Stimulated activated CD4-positive, alpha-beta T cell treated with anti-CD3 and anti-CD28 coated beads, Interleukin-1b, Interleukin-23, amount 100 ng/mL, for 24 hours (primary cell): ENCODE measurements at regions not wholly inside any gene's neighbourhood (a gene's known extent, or its start where the extent isn't known, plus 50 kb on each side); places are given as distances from the start of the nearest gene placed in this dataset.
"Not testable (repeated sequence)": the region's sequence is repeated elsewhere in the genome, so short reads cannot be mapped to it uniquely, and the experiment has no call there.

ENCODE experiments used
- DNase-seq, 4 experiments: peaks; one replicate each; pipeline ENCODE4 v3.0.0-alpha.2; 2020; ENCODE audit warnings: low read depth in 4 of 4, low spot score in 1 of 4

- DNase-seq = no peak
Measured at GRCh38 chr7:65453341-65454030, 79.8 kb downstream of the ZNF92 start.

GRCh38 chr7:65454469-65454868, 80.8 kb downstream of the ZNF92 start:
- DNase-seq = no peak

DNA sequence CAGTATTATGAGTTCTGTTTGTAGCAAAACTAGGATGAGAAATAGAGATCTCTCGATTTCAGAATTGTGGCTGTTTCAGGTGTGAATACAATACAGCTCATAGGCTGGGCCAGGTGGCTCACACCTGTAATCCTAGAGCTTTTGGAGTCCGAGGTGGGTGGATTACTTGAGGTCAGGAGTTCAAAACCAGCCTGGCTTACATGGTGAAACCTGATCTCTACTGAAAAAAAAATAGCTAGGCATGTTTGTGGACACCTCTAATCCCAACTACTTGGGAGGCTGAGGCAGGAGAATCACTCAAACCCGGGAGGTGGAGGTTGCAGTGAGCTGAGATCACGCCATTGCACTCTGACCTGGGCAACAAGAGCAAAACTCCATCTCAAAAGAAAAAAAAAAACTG, 81.4 kb downstream of the ZNF92 start:
- not testable (repeated sequence) for DNase-seq

DNA sequence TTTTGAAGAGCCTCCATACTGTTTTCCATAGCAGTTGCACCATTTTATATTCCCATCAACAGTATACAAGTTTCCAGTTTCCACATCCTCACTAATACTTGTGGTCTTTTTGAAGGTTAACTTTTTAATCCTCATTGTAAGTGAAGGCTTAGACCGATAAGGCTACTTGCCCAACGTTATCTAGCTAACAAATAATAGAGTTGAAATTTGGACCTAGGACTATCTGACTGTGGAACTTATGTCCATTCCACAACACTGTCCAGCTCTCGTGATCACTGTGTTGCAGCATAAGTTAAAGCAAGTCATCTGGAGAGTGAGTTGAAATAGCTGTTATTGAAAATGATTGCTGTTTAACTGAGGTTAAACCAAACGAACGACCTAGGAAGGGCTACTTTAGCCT, 84.0 kb downstream of the ZNF92 start:
- DNase-seq = no peak

GRCh38 chr7:65459438-65459837, 85.8 kb downstream of the ZNF92 start:
- DNase-seq = no peak

- DNase-seq = no peak
Measured at GRCh38 chr7:65462148-65462716, 88.6 kb downstream of the ZNF92 start.

- no peak for DNase-seq
Measured at GRCh38 chr7:65463184-65463583, 89.5 kb downstream of the ZNF92 start.

GRCh38 chr7:65469919-65470558, 96.4 kb downstream of the ZNF92 start:
- not testable (repeated sequence) for DNase-seq

- no peak for DNase-seq
Measured at GRCh38 chr7:65471587-65471986, 97.9 kb downstream of the ZNF92 start.

DNA sequence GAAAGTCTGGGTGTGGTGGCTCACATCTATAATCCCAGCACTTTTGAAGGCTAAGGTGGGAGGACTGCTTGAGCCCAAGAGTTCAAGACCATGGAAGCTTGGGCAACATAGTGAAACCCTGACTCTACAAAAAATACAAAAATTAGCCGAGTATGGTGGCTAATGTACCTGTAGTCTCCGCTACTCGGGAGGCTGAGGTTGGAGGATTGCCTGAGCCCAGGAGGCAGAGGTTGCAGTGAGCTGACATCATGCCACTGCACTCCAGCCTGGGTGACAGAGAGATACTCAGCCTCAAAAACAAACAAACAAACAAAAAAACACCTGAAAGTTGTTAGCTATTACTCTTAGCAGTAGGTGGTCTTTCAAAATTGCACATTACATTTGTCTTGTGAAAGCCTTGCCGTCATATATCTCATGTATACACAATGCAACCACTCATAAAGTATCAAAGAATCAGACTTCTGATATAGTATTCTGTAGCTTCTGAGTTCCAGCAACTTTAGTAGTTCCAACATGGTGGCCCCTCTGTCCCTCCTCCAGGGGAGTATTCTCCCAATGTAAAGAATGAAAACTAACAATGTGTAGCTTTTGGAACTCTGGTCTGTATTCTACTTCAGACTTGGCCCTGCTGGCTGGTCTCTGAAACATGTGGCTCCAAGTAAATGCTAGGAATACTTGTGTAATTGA, 101.5 kb downstream of the ZNF92 start:
- no peak for DNase-seq

GRCh38 chr7:65475734-65476319, 102.2 kb downstream of the ZNF92 start:
- DNase-seq = no peak

GRCh38 chr7:65477326-65477725, 103.7 kb downstream of the ZNF92 start:
- no peak for DNase-seq

DNA sequence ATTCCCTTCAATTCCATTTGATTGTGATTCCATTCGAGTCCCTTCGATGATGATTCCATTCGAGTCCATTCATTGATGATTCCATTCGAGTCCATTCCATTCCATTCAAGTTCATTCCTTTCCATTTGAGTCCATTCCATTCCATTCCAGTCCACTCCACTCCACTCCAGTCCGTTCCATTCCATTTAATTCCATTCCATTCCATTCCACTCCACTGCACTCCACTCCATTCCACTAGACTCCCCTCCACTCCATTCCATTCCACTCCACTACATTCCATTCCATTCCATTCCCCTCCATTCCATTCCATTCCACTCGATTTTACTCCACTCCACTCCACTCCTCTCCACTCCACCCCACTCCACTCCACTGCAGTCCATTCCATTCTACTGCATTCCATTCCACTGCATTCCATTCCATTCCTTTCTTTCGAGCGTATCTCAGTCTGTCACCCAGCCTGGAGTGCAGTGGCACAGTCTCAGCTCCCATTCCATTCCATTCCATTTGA, 115.7 kb downstream of the ZNF92 start:
- DNase-seq = no peak

DNA sequence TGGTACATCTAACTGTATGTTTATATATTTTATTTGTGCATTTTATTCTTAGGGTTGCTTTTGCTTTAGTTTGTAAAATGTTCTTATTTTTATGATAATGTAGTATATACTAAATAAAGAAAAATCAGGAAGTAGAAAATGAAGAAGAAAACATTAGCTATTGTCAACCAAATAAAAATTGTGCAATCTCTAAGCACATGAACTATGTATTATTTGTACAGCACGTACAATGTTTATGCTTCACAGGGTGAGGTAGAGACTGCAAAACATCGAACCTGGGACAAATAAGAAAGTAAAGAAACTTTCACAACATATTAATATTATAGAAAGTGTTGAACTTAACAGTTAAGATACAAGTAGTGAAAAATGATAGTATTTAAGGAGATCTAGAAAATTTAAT, 123.0 kb downstream of the ZNF92 start:
- not testable (repeated sequence) for DNase-seq

DNA sequence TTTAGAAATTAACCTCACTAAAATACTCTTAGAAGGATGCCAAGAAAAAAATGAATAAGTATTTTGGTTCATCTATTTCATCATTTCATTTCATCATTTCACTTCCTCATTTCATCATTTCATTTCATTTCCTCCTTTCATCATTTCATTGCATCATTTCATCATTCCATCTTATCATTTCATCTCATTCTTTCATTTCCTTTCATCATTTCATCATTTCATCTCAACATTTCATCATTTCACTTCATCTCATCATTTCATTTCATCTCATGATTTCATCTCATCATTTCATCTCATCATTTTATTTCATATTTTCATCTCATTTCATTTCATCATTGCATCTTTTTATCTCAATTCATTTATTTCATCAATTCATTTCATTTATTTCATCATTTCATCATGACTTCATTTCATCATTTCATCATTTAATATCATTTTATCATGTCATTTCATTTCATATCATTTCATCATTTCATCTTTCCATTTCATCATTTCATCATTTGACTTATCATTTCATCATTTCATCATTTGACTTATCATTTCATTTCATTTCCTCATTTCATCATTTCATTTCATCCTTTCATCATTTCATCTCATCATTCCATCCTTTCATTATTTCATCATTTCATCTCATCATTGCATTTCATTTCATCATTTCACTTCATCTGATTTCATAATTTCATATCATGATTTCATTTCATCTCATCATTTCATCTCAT, 129.9 kb downstream of the ZNF92 start:
- DNase-seq = no peak

GRCh38 chr7:65504504-65505319, 131.1 kb downstream of the ZNF92 start:
- DNase-seq = not testable (repeated sequence)

- not testable (repeated sequence) for DNase-seq
Measured at GRCh38 chr7:65505320-65505633, 131.6 kb downstream of the ZNF92 start.

DNA sequence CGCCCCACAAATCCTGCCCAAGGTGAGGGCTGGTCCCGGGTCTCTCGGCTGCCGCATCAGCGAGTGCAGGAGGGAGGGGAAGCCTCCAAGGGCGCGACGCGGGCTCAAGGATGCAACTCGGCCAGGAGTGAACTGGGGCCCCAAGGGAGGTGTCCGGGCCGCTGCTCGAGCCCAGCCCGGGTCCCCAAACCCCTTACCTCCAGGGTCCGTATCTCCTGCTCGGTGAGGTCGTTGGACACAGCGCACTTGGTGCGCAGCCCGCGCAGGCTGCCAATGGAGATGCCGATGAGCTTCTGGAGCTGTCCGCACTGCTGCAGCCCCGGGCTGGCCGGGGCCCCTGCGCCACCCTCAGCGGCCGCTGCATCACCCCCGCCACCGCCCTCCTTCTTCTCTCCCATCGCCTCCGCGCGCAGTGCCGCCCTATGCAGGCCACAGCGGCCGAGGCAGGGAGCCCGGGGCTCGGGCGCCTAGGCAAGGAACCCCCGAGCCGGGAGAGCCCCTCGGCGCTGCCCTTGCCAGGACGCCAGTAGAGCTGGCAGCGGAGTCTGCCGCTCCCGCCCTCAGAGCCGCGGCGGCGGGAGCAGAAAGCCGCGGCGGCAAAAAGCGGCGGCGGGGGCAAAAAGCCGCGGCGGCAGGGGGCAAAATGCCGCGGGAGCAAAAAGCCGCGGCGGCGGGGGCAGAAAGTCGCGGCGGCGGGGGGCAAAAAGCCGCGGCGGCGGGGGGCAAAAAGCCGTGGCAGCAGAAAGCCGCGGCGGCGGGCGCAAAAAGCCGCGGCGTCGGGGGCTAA, 135.1 kb downstream of the ZNF92 start:
- DNase-seq = not testable (repeated sequence)
